GM18519 (cell line): ENCODE measurements at regions not wholly inside any gene's neighbourhood (a gene's known extent, or its start where the extent isn't known, plus 50 kb on each side); places are given as distances from the start of the nearest gene placed in this dataset.
"Not testable (repeated sequence)": the region's sequence is repeated elsewhere in the genome, so short reads cannot be mapped to it uniquely, and the experiment has no call there.

Source experiments
- ATAC-seq: cut with Tn5 transposase; IDR thresholded peaks from one replicate; pipeline ENCODE4 v1.9.1; 2021; ENCODE audit warnings: mild to moderate bottlenecking, moderate library complexity; ENCODE audit not compliant: unreplicated experiment, low FRiP score

DNA sequence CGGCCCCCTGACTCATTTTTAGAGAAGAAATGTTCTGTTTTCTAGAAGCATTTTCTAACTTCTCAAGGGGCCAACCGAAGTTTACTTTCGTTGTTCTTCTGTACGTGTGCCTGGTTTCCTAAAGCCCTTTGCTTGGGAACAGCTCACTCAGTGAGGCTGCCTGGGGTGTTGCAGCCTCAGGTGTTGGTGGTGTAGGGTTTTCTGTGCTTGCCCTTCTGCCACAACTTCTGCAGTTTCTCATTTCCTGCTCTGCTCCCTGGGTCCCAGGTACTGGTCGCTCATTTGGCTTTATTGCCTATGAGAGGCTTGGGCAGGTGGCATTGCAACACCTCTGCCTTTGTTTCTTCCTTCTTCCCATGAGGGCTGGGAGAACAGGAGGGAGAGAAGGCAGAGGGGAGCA, 278.3 kb downstream of the SOX4 start:
- ATAC-seq: no peak

DNA sequence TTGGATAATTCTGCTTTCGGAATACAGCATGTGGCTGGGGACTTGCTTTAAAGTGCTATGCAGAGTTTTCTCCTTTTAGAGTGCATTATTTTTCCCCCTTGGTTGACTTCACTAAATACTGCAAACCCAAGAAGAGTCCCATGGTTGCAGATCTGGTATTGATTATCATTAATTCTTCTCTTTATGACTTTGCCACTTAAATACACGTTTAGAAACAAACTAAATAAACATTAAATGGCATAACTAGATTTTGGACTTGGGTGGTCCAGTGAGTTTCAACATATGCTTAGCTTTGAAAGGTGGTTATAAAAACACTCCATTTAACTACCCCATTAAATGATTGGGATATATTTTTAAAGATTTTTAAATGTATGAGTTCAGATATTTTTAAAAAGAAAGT, 279.2 kb downstream of the SOX4 start:
- no peak for ATAC-seq

DNA sequence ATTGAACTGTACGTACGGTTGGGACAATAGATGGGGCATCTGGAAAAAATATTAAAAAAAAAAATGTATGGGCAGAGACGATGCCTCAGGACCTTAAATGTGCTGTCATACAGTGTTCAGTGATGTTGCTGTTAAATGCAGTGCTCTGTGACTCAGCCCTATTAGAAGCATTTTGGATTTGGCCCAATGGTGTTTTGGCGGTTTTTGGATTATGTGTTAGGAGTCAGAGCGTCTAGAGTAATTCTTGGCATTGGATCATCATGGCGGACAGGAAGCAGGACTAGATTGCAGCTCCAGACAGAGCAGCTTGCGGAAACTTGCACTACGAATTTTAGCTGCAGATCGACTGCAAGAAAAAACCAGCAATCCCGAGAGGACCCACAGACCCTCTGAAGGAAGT, 280.0 kb downstream of the SOX4 start:
- ATAC-seq: no peak

DNA sequence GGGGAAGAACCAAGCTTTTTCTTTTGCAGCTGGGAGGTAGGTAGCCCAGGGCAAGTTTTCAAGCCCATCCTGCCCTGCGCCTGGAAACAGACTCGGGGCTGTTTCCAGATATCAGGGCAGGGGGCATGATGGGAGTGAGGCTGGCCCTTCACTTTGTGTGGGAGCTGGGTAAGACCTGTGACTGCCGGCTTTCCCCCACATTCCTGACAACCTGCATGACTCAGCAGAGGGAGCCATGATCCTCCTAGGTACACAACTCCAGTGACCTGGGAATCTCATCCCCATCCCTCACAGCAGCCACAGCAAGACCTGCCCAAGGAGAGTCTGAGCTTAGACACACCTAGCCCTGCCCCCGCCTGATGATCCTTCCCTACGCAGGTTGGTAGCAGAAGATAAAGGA, 280.8 kb downstream of the SOX4 start:
- ATAC-seq: no peak

DNA sequence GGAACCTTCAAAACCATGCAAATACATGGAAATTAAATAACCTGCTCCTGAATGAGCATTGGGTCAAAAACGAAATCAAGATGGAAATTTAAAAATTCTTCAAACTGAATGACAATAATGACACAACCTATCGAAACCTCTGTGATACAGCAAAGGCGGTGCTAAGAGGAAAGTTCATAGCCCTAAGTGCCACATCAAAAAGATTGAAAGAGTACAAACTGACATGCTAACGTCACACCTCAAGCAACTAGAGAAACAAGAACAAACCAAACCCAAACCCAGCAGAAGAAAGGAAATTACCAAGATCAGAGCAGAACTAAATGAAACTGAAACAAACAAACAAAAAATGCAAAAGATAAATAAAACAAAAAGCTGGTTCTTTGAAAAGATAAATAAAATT, 283.5 kb downstream of the SOX4 start:
- not testable (repeated sequence) for ATAC-seq

DNA sequence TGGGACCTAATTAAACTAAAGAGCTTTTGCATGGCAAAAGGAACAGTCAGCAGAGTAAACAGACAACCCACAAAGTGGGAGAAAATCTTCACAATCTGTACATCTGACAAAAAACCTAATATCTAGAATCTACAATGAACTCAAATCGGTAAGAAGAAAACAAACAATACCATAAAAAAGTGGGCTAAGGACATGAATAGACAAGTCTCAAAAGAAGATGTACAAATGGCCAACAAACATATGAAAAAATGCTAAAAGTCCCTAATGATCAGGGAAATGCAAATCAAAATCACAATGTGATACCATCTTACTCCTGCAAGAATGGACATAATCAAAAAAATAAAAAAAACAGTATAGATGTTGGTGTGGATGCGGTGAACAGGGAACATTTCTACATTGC, 286.7 kb downstream of the SOX4 start:
- not testable (repeated sequence) for ATAC-seq

DNA sequence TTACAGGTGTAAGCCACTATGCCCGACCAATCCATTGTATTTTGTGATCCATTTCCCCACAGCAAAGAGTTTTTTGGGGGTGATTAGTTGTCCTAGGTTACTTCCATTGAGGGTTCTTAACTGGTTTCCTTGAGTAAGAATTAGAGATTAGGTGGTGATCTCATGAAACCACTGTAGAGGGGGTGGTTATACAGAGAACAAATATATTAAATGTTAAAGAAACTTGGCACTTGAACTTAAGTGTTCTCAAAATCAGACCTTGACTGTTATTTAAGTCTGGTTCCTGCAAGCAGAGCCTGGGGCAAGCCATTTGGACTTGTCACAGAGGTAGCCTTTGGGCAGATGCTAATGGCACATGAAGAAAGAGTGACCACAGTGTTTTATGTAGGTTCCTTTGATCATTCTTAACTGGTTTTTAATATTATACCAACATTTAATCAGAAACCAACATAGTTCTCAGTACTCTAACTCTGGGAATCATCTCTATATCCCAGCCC, 288.5 kb downstream of the SOX4 start:
- no peak for ATAC-seq

DNA sequence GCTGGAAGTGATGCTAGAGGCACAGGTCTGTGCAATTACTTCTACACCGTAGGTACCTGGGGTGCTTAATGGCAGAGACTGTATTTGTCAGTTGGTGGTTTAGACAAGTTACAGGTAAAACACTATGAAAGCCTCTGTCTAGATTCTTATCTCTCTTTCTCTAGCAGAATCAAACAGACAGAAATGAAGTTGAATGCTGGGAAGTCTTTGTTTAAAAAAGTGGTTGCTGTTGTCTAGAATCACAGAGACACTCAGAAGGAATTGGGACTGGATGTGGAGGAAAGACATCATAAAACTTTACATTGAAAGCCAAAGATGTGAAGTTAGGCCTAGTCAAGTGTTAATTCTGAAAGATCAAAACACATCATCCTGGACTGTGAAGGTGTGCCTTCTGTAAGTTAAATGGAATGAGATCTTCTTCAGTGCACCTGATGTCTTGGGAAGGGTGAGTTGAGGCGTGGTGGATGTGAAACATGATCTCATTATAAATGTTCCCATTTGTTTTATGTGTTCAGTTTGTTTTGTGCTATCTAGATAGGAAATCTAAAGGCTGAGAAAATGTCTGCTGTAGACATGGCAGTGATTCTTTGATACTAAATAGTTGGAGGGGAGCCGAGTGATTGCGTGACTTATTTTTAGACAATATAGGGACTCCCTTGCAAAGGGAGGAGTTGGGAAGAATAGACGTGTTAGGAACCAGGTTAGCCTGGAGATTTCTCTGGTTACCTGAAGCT, 290.2 kb downstream of the SOX4 start:
- ATAC-seq: no peak

DNA sequence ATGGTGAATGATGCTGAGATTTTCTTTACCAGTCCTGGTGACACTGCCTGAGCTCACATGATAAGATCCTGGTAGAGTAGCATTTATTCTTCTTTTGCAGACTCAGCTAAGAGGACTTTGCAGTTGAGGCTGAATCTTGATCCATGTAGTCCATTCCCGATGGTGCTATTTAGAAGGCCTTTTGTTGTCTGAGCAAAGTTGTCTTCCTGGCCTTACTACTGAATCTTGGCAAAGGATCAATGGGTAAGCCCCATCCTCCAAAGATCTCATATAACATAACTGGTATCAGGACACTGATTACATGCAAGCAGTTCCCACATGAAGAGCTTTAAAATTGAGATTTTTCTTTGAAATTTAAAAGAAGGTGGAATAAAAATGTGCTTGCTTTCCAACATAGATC, 291.6 kb downstream of the SOX4 start:
- no peak for ATAC-seq

DNA sequence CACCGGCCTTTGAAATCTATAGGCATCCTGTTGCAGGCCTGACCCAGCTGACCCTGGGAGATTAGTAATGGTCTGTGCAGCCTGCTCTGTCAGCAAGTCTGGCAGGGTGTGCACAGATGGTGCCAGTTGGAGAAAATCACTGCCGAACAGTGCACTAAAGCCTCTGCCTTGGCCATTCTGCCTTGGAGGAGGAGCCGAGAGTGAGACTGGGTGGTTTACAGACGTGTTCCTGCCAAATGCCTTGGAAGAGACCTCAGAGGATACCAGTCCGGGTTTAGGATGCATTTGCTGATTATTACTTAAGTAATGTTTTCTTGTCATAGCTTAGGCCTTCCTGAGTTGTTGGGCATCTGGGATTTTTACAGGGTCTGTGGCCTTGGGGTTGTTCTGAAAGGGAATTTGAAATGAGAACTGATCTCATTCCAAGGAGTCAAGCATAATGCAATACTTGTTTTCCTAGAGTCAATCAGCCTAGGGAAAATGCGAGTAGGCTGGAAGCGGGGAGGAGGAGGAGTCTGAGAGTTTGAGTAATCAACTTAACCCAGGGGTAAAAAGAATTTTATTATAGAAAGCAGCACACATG, 292.1 kb downstream of the SOX4 start:
- ATAC-seq: no peak

DNA sequence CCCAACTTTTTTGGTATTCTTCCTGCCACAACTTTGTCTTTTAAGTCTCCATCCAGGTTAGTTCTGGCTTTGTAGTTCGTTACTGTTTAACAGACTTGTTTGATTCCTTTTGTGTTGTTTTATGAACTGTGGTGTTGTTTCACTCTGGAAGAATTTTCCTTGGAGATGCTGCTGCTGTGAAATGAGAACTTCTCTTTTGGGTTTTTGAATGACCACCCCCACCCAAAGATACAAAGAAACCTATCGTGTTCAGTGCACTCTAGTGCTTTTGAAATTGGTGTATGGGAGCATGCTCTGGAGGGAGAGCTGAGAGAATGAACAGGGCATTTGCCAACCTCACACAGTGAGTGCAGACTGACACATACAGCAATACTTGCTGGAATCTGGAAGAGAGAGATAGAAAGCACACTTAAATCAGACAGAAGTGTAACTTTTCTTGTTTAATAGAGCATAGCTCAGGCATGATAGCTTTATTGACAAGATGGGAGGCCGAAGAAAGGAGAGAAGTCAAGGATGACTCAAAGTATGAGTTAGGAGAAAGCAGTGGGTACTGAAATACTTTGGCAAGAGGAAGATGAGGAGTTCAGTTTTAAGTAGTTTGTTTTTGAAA, 293.1 kb downstream of the SOX4 start:
- ATAC-seq: no peak

DNA sequence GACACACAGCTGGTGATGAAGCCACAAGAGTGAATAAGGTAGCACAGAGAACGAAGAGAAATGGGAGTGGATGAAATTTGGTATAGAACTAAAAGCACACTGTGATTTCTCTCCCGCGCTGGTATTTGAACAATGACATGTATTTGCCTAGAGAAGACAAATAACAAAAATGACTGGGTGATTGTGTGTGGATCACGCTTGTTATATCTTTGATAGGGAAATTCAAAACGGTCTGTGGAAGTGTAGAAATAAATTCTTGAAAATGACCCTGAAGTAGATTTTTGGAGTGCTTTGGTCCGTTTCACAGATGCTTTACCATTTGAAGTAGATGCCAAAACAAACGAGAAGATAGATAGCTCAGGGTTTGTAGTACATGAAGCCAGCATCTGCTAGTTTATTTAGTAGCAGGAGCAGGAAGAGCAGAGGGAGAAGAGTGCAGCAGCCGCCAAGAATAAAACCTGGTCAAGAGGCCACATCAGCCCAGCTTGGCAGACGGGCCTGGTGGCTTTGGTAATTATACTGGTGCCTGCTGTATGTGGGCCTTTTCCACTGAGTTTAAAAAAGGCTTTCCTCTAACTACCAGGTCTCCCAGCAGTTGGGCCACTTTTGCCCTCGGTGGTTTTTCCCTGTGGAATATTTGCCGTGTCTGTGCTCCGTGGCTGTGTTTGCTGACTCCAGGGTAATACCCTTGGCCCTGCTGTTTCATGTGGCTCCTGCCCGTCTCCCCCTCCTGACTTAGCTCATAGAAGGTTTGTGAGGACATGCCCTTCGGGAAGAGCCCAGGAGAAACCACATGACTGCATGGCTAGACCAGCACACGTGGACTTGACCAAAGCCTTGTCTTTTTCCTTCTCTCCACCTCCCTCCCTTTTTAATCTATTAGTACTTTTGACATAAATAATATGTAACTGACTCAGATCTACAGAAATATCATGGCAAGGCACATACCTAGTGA, 294.0 kb downstream of the SOX4 start:
- no peak for ATAC-seq

DNA sequence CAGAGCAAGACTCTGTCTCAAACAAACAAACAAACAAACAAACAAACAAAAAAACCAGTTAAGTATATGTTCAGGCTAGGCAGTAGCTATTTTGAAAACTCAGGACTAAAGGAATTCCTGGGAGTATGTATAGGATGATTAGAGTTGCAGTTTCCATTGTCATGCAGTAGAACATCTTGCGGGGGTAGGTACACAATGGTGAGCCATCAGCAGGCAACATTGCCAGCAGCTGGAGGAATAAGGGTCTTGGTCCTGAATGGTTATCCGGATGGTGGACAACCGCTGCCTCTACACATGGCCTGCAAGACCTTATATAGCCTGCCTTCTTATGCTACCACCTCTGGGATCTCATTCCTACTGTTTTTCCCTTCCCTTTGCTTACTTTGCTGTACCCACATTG, 297.5 kb downstream of the SOX4 start:
- no peak for ATAC-seq

DNA sequence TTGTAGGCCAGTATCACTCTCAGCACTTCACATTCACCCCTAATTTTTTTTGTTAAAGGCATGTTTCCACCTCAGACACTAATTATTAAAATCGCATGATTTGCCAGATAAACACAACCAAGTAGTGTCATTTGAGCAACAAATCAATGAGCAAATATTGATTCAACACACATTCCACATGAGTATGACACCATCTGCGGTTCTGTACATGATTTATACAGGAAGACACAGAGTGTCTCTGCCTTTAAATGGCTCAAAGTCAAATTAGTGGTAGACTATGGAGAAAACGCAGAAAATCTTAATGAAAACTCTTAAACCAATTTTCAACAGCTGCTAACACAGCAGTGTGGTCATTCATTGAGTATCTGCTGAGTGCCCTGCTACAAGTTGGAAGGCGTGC, 300.2 kb downstream of the SOX4 start:
- ATAC-seq: no peak

DNA sequence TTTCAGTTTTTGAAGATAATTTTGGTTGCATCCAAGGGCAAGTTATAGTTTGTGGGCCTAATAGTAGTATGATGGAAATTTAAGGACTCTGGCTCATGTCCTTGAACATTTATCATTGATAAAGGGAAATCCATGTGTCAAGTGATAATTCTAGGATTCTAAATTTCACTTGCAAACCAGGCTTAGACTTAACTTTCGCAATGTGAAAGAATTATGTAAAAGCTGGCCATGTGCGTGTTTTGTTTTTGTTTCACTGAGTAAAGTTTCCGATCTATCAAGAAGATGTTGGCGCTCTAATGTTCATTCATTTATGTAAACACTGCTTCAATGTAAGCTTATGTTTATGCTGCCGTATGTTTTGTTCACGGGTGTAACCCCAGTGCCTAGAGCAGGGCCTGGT, 302.0 kb downstream of the SOX4 start:
- ATAC-seq: no peak

DNA sequence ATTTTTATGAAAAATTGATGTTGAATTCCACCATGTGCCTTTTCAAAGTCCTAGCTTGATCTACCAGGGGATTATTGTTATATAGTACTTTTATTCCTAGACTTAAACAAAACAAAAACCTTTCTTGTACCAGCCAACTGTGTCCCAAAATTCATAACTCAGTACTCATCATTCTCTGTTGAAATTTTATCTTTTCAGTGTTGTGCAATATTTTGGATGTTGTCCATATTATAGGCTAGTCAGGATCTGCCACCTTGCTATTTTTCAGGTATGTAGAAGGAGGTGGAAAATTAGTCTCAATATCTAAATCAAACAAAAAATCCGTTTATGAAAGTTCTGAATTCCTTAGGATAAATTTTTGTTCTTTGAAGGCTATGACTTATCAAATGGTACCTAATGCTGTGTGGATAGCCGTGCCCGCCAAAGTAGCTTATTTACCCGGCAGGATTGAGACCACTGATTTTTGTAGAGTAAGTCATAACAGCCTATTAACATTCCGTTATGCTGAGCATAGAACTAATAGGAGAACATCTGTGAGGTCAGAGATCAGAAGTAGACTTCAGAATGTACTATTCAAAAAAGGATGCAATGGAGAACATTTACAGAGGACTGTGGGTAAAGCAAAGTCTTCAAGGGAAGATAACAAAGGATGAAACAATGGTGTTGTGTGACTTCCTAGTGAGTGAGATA, 304.7 kb downstream of the SOX4 start:
- no peak for ATAC-seq

DNA sequence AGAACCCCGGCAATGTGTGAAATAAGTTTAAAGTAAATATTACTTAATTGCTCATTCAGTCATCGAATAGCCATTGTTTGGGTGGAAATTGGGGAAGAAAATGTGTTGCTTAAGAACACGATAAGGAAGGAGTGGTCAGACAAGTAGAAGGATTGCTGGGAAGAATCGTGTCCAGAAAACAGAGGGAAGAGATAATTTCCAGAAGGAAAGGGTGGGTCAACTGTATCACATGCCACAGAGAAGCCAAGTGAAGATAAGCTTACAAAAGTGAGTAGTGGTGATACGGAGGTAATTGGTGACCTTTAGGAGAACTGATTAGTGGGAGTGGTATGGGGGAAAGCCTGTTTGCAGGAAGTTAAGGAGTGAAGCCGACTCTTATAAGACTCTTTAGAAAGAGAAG, 306.2 kb downstream of the SOX4 start:
- no peak for ATAC-seq

DNA sequence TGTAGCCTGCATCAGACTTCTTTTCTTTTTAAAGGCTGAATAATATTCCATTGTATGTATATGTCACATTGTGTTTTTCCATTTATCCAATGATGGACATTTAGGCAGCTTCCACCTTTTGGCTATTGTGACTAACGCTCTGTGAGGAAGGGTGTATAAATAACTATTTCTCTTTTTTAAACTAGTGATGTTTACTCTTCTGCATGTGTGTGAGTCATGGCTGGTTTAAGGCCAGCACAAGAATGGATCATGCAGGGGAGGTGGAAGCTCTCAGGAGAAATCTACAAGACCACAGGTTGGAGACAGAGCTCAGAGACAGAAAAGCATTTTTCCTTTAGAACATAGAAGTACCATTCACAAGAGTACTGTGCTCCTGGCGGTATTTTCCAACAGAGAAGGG, 307.2 kb downstream of the SOX4 start:
- no peak for ATAC-seq

DNA sequence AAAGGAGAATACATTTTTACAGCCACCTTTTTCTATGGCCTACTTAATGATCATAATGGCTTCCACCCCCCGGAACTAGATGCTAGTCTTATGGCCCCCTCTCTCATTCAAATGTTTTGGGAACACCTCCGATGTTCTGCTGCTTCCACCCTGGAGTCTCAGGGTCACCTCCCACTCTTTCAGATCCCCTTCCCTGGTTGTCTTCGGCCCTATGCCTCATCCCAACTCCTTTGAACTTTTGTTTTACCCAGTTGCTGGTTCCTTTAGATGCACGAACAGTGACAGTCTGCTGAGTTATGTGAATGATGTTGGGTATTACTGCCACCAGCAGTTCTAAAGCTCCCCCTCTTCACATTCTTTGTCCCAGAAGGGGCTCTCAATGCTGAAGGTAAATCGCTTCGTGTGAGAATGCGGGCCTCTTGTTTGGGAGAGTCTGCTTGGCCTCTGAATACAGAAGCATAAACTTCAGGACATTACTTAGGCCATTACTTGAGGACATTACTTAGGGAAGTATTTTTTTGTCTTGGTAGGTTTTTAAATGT, 309.1 kb downstream of the SOX4 start:
- ATAC-seq: no peak

DNA sequence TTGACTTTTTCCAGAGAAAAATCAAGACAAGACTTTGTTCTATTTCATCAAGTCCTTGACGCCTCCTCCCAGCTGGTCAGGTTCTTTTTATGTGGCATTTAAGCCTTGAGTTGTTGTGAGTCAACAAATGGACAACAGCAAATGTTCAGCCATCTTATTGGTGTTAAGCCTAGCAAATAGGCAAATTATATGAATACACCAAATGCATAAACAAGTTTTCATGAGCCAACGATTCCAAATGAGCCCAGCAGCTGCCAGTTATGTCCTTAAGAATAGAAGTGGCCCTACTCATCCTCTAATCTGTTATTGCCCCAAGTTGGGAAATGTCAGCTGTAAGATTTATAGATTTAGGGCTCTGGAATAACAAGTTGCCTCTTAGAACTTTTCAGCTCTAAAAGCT, 312.0 kb downstream of the SOX4 start:
- no peak for ATAC-seq
